WTC11 (cell line): ENCODE measurements at regions not wholly inside any gene's neighbourhood (a gene's known extent, or its start where the extent isn't known, plus 50 kb on each side); places are given as distances from the start of the nearest gene placed in this dataset.
A peak's percentile ranks its signal among the peaks of the same experiment; 100 is the strongest.

Source experiments
- ATAC-seq: fragments of 200-7000 bp; cut with Tn5 transposase; 2 replicates; pipeline ENCODE4 v1.10.0; 2021; ENCODE audit warnings: mild to moderate bottlenecking, moderate library complexity
- CTCF ChIA-PET: fragments of 300-600 bp; sonication (Branson Sonifier 250); formaldehyde crosslinking; loops from one replicate; lab custom pipeline; 2021; ENCODE audit warnings: antibody characterized with exemption; lab: Charles Lee
- POLR2A ChIA-PET: fragments of 350-600 bp; sonication (Branson Sonifier 250); formaldehyde crosslinking; loops from one replicate; lab custom pipeline; 2021; ENCODE audit warnings: antibody characterized with exemption; lab: Charles Lee
- DNase-seq: peaks from one replicate; pipeline ENCODE4 v3.0.0; 2021; ENCODE audit warnings: low spot score
- H3K27ac Mint-ChIP-seq: 2 replicates; pipeline ENCODE4 v1.8.0; 2021; ENCODE audit warnings: mixed read lengths
- H3K27me3 Mint-ChIP-seq: 2 replicates; pipeline ENCODE4 v1.8.0; 2021; ENCODE audit warnings: low read depth, mild to moderate bottlenecking, moderate library complexity, mixed read lengths
- H3K36me3 Mint-ChIP-seq: 2 replicates; pipeline ENCODE4 v1.8.0; 2021; ENCODE audit warnings: mixed read lengths
- H3K4me1 Mint-ChIP-seq: 2 replicates; pipeline ENCODE4 v1.8.0; 2022; ENCODE audit warnings: mixed read lengths
- H3K4me3 Mint-ChIP-seq: 2 replicates; pipeline ENCODE4 v1.8.0; 2021; ENCODE audit warnings: mild to moderate bottlenecking, moderate library complexity, mixed read lengths
- H3K9me3 Mint-ChIP-seq: 2 replicates; pipeline ENCODE4 v1.8.0; 2021; ENCODE audit warnings: mixed read lengths
- AFF4 ChIP-seq: sonication (generic); formaldehyde crosslinking; IDR thresholded peaks from 2 replicates; pipeline ENCODE4 v1.8.1; 2023; ENCODE audit warnings: mild to moderate bottlenecking, missing genetic modification reagents, borderline replicate concordance
- ARID4B ChIP-seq: sonication (generic); formaldehyde crosslinking; IDR thresholded peaks from 2 replicates; pipeline ENCODE4 v1.8.0; 2023; ENCODE audit warnings: missing genetic modification reagents, mild to moderate bottlenecking, borderline replicate concordance
- ATF1 ChIP-seq: sonication (generic); formaldehyde crosslinking; IDR thresholded peaks from 2 replicates; pipeline ENCODE4 v1.8.1; 2023; ENCODE audit warnings: mild to moderate bottlenecking, moderate library complexity, missing genetic modification reagents
- ATF3 ChIP-seq: sonication (generic); formaldehyde crosslinking; conservative IDR thresholded peaks from 2 replicates; pipeline ENCODE4 v1.8.1; 2022; ENCODE audit warnings: mild to moderate bottlenecking, missing genetic modification reagents
- E2F1 ChIP-seq: sonication (generic); formaldehyde crosslinking; IDR thresholded peaks from 2 replicates; pipeline ENCODE4 v1.8.0; 2022; ENCODE audit warnings: mild to moderate bottlenecking, missing genetic modification reagents
- FOXP4 ChIP-seq: sonication (generic); formaldehyde crosslinking; IDR thresholded peaks from 2 replicates; pipeline ENCODE4 v1.8.0; 2022; ENCODE audit warnings: mild to moderate bottlenecking, missing genetic modification reagents
- IRF1 ChIP-seq: sonication (generic); formaldehyde crosslinking; IDR thresholded peaks from 2 replicates; pipeline ENCODE4 v1.8.0; 2023; ENCODE audit warnings: missing genetic modification reagents
- JAZF1 ChIP-seq: fragments of 250-450 bp; sonication (Bioruptor Pico); IDR thresholded peaks from 2 replicates; pipeline ENCODE4 v1.9.0; 2021; ENCODE audit warnings: moderate library complexity, mild to moderate bottlenecking, inconsistent platforms
- JUN ChIP-seq: sonication (generic); formaldehyde crosslinking; IDR thresholded peaks from 2 replicates; pipeline ENCODE4 v1.8.0; 2023; ENCODE audit warnings: mild to moderate bottlenecking, missing genetic modification reagents
- MAX ChIP-seq: sonication (generic); formaldehyde crosslinking; IDR thresholded peaks from 2 replicates; pipeline ENCODE4 v1.8.0; 2022; ENCODE audit warnings: mild to moderate bottlenecking, missing genetic modification reagents
- NFATC4 ChIP-seq: fragments of 250-450 bp; sonication (Bioruptor Pico); IDR thresholded peaks from 2 replicates; pipeline ENCODE4 v1.9.0; 2021; ENCODE audit warnings: mild to moderate bottlenecking
- PRDM15 ChIP-seq: sonication (generic); formaldehyde crosslinking; IDR thresholded peaks from 2 replicates; pipeline ENCODE4 v1.8.0; 2022; ENCODE audit warnings: missing genetic modification reagents
- SMAD3 ChIP-seq: sonication (generic); formaldehyde crosslinking; IDR thresholded peaks from 2 replicates; pipeline ENCODE4 v1.8.0; 2022; ENCODE audit warnings: missing genetic modification reagents, mild to moderate bottlenecking, borderline replicate concordance
- TCF7 ChIP-seq: sonication (generic); formaldehyde crosslinking; IDR thresholded peaks from 2 replicates; pipeline ENCODE4 v1.8.0; 2022; ENCODE audit warnings: mild to moderate bottlenecking, low read depth, missing genetic modification reagents, moderate library complexity
- TEAD4 ChIP-seq: sonication (generic); formaldehyde crosslinking; IDR thresholded peaks from 2 replicates; pipeline ENCODE4 v1.8.0; 2022; ENCODE audit warnings: mild to moderate bottlenecking, missing genetic modification reagents
- TP53 ChIP-seq: sonication (generic); formaldehyde crosslinking; IDR thresholded peaks from 2 replicates; pipeline ENCODE4 v1.8.1; 2023; ENCODE audit warnings: mild to moderate bottlenecking, missing genetic modification reagents
- USF1 ChIP-seq: sonication (generic); formaldehyde crosslinking; IDR thresholded peaks from 2 replicates; pipeline ENCODE4 v1.8.0; 2022; ENCODE audit warnings: mild to moderate bottlenecking, missing genetic modification reagents
- ZNF263 ChIP-seq: sonication (generic); formaldehyde crosslinking; IDR thresholded peaks from 2 replicates; pipeline ENCODE4 v1.8.1; 2022; ENCODE audit warnings: low read depth, mild to moderate bottlenecking, moderate library complexity, missing genetic modification reagents

GRCh38 chr1:57966751-57967406 is 543.0 kb upstream of the DAB1 start:
- Mint-ChIP-seq H3K9me3 (no peaks in the 10 kb centered on the region), H3K4me3 (no peak overlapping the region), H3K27me3 (no peaks in the 10 kb centered on the region), H3K27ac (no peak overlapping the region), H3K36me3 (no peaks in the 10 kb centered on the region), H3K4me1 (peaks cover 31% of the 10 kb centered on the region)
- ATAC-seq = peak; percentile 99
- peak; percentile 73 for DNase-seq
- ChIA-PET POLR2A (no interaction called here), CTCF (interaction anchor here (0.8 to 3.0 kb wide), 6 partner anchors 21 to 197 kb away, joined by 3 to 12 read pairs (median 4); no protein-coding TSS in a partner anchor)
- TF ChIP-seq ZNF263 (CRISPR knock-in tag) = no peak
- peak; percentile 38; the same call in 1 of the 2 replicates for TF ChIP-seq USF1
- TF ChIP-seq IRF1 (CRISPR knock-in tag) = peak; percentile 65; the same call in 1 of the 2 replicates
- TF ChIP-seq ARID4B (CRISPR knock-in tag) = peak; percentile 84
- TF ChIP-seq JAZF1 (CRISPR knock-in tag) = no peak
- TF ChIP-seq NFATC4 = no peak
- peak; percentile 87 for TF ChIP-seq TEAD4 (CRISPR knock-in tag)
- TF ChIP-seq MAX (CRISPR knock-in tag) = 0 out of 2 replicates have a peak, but pooled peaks have one; percentile 40
- no peak for TF ChIP-seq ATF1
- no peak for TF ChIP-seq TP53 (CRISPR knock-in tag)
- peak; percentile 87 for TF ChIP-seq SMAD3 (CRISPR knock-in tag)
- TF ChIP-seq ATF3 (CRISPR knock-in tag) = no peak
- peak; percentile 82; the same call in 1 of the 2 replicates for TF ChIP-seq FOXP4 (CRISPR knock-in tag)
- TF ChIP-seq JUN (CRISPR knock-in tag) = peak; percentile 88
- no peak for TF ChIP-seq AFF4
- TF ChIP-seq TCF7 (CRISPR knock-in tag) = no peak
- TF ChIP-seq PRDM15 (CRISPR knock-in tag) = peak; percentile 33; the same call in 1 of the 2 replicates
- TF ChIP-seq E2F1 = 0 out of 2 replicates have a peak, but pooled peaks have one; percentile 63
